ENCODE measurements at regions not wholly inside any gene's neighbourhood (a gene's known extent, or its start where the extent isn't known, plus 50 kb on each side); places are given as distances from the start of the nearest gene placed in this dataset.

- DNase-seq, result no peak
- CTCF ChIA-PET, result no interaction called here
- Mint-ChIP-seq H3K27ac (ENCODE audit: unreplicated experiment) (no peak overlapping the region), H3K4me1 (ENCODE audit: low read depth, unreplicated experiment) (no peaks in the 10 kb centered on the region), H3K36me3 (ENCODE audit: insufficient read depth, unreplicated experiment) (no peaks in the 10 kb centered on the region), H3K27me3 (ENCODE audit: unreplicated experiment) (no peaks in the 10 kb centered on the region), H3K9me3 (ENCODE audit: low read depth, unreplicated experiment) (peaks cover 2% of the 10 kb centered on the region), H3K4me3 (ENCODE audit: low read depth, unreplicated experiment) (no peak overlapping the region)
- TF ChIP-seq CTCF (IDR thresholded peaks at IDR 0.05; ENCODE audit: unreplicated experiment), result no peak
- intact Hi-C loops (cut with micrococcal nuclease; ENCODE audit: unreplicated experiment), result no loop called here
- BruUV-seq (replicated peaks), result no TSS peak
Observed at GRCh38 chr15:97684249-97684648, 276.3 kb upstream of the ARRDC4 start.

GRCh38 chr15:97686324-97686723 lies 274.2 kb upstream of the ARRDC4 start:
- H3K27ac Mint-ChIP-seq (ENCODE audit: unreplicated experiment), result no peak overlapping the region
- no peak for DNase-seq
- no peaks in the 10 kb centered on the region for H3K36me3 Mint-ChIP-seq (ENCODE audit: insufficient read depth, unreplicated experiment)
- CTCF ChIA-PET, result no interaction called here
- no peak for TF ChIP-seq CTCF (IDR thresholded peaks at IDR 0.05; ENCODE audit: unreplicated experiment)
- intact Hi-C loops (cut with micrococcal nuclease; ENCODE audit: unreplicated experiment), result no loop called here
- no peak overlapping the region for H3K4me3 Mint-ChIP-seq (ENCODE audit: low read depth, unreplicated experiment)
- no TSS peak for BruUV-seq (replicated peaks)
- no peaks in the 10 kb centered on the region for H3K27me3 Mint-ChIP-seq (ENCODE audit: unreplicated experiment)
- H3K4me1 Mint-ChIP-seq (ENCODE audit: low read depth, unreplicated experiment), result no peaks in the 10 kb centered on the region
- peaks cover 6% of the 10 kb centered on the region for H3K9me3 Mint-ChIP-seq (ENCODE audit: low read depth, unreplicated experiment)

- no peaks in the 10 kb centered on the region for H3K36me3 Mint-ChIP-seq (ENCODE audit: insufficient read depth, unreplicated experiment)
- TF ChIP-seq CTCF (IDR thresholded peaks at IDR 0.05; ENCODE audit: unreplicated experiment), result no peak
- intact Hi-C loops (cut with micrococcal nuclease; ENCODE audit: unreplicated experiment), result no loop called here
- no peaks in the 10 kb centered on the region for H3K4me1 Mint-ChIP-seq (ENCODE audit: low read depth, unreplicated experiment)
- no peak overlapping the region for H3K27ac Mint-ChIP-seq (ENCODE audit: unreplicated experiment)
- peaks cover 4% of the 10 kb centered on the region for H3K9me3 Mint-ChIP-seq (ENCODE audit: low read depth, unreplicated experiment)
- CTCF ChIA-PET, result no interaction called here
- no TSS peak for BruUV-seq (replicated peaks)
- DNase-seq, result no peak
- H3K27me3 Mint-ChIP-seq (ENCODE audit: unreplicated experiment), result no peaks in the 10 kb centered on the region
- no peak overlapping the region for H3K4me3 Mint-ChIP-seq (ENCODE audit: low read depth, unreplicated experiment)
Observed at GRCh38 chr15:97687654-97688053, 272.8 kb upstream of the ARRDC4 start.

GRCh38 chr15:97688177-97688576 lies 272.3 kb upstream of the ARRDC4 start:
- Mint-ChIP-seq H3K27me3 (ENCODE audit: unreplicated experiment) (no peaks in the 10 kb centered on the region), H3K27ac (ENCODE audit: unreplicated experiment) (no peak overlapping the region), H3K9me3 (ENCODE audit: low read depth, unreplicated experiment) (peaks cover 4% of the 10 kb centered on the region), H3K36me3 (ENCODE audit: insufficient read depth, unreplicated experiment) (no peaks in the 10 kb centered on the region), H3K4me3 (ENCODE audit: low read depth, unreplicated experiment) (no peak overlapping the region), H3K4me1 (ENCODE audit: low read depth, unreplicated experiment) (no peaks in the 10 kb centered on the region)
- TF ChIP-seq CTCF (IDR thresholded peaks at IDR 0.05; ENCODE audit: unreplicated experiment), result no peak
- DNase-seq, result no peak
- BruUV-seq (replicated peaks), result no TSS peak
- CTCF ChIA-PET, result interaction anchor here (0.7 to 1.1 kb wide), 2 partner anchors 11 to 1787 kb away, joined by 3 to 9 read pairs; no protein-coding TSS in a partner anchor
- intact Hi-C loops (cut with micrococcal nuclease; ENCODE audit: unreplicated experiment), result no loop called here

Data from Calu3 (cell line).